Thoracic aorta (tissue), 2 donors: ENCODE measurements at regions not wholly inside any gene's neighbourhood (a gene's known extent, or its start where the extent isn't known, plus 50 kb on each side); places are given as distances from the start of the nearest gene placed in this dataset.

Source experiments
- ATAC-seq: fragments of 150-250 bp; one replicate; pipeline ENCODE4 v1.8.0; 2017; ENCODE audit warnings: low read depth; ENCODE audit not compliant: insufficient number of reproducible peaks, low FRiP score
- DNase-seq: peaks from one replicate; pipeline ENCODE4 v3.0.0-alpha.2; 2020; ENCODE audit warnings: low spot score
- H3K27ac ChIP-seq, 2 donors: fragments of 200-600 bp; sonication (generic); 1 replicate in 1 of 2; 2 replicates in 1 of 2; pipeline ENCODE4 v1.5.1; 2016; ENCODE audit warnings: mild to moderate bottlenecking in 2 of 2, moderate library complexity in 2 of 2
- H3K27me3 ChIP-seq: fragments of 200-600 bp; sonication (generic); replicated peaks from 2 replicates; pipeline ENCODE4 v1.6.0; 2016; ENCODE audit warnings: mild to moderate bottlenecking; ENCODE audit not compliant: insufficient read depth
- H3K36me3 ChIP-seq: fragments of 200-600 bp; sonication (generic); one replicate; pipeline ENCODE4 v1.5.1; 2016
- H3K4me1 ChIP-seq, 2 donors: fragments of 200-600 bp; sonication (generic); 1 replicate in 1 of 2; 2 replicates in 1 of 2; pipeline versions ENCODE4 v1.5.1 to v1.6.0; 2016; ENCODE audit warnings: low read depth in 2 of 2, mild to moderate bottlenecking in 1 of 2; ENCODE audit not compliant: control insufficient read depth in 1 of 2
- H3K4me3 ChIP-seq: fragments of 200-600 bp; sonication (generic); 2 replicates; pipeline ENCODE4 v1.5.1; 2016; ENCODE audit warnings: mild to moderate bottlenecking
- H3K9me3 ChIP-seq: fragments of 200-600 bp; sonication (generic); 2 replicates; pipeline ENCODE4 v1.5.1; 2016
- CTCF ChIP-seq: fragments of 200-600 bp; sonication (generic); IDR thresholded peaks from one replicate; pipeline ENCODE4 v1.5.1; 2019; ENCODE audit warnings: antibody characterized with exemption

- ATAC-seq (no peak), DNase-seq (no peak)
- no peak overlapping the region for H3K27ac ChIP-seq
- H3K36me3 ChIP-seq = no peaks in the 10 kb centered on the region
- no peaks in the 10 kb centered on the region for H3K9me3 ChIP-seq
- H3K4me3 ChIP-seq = no peak overlapping the region
- TF ChIP-seq CTCF = no peak
- H3K27me3 ChIP-seq = no peaks in the 10 kb centered on the region
- peaks cover 0 to 16% of the 10 kb centered on the region in 2 donors for H3K4me1 ChIP-seq
These were observed 160.0 kb downstream of the EFNB1 start for GRCh38 chrX:68988865-68989264.

GRCh38 chrX:68985135-68985755 lies 156.4 kb downstream of the EFNB1 start:
- no peaks in the 10 kb centered on the region for H3K9me3 ChIP-seq
- no peak overlapping the region for H3K4me3 ChIP-seq
- no peak for TF ChIP-seq CTCF
- DNase-seq (no peak), ATAC-seq (no peak)
- H3K36me3 ChIP-seq = no peaks in the 10 kb centered on the region
- H3K27ac ChIP-seq = no peak overlapping the region
- peaks cover 0 to 17% of the 10 kb centered on the region in 2 donors for H3K4me1 ChIP-seq
- no peaks in the 10 kb centered on the region for H3K27me3 ChIP-seq

DNA sequence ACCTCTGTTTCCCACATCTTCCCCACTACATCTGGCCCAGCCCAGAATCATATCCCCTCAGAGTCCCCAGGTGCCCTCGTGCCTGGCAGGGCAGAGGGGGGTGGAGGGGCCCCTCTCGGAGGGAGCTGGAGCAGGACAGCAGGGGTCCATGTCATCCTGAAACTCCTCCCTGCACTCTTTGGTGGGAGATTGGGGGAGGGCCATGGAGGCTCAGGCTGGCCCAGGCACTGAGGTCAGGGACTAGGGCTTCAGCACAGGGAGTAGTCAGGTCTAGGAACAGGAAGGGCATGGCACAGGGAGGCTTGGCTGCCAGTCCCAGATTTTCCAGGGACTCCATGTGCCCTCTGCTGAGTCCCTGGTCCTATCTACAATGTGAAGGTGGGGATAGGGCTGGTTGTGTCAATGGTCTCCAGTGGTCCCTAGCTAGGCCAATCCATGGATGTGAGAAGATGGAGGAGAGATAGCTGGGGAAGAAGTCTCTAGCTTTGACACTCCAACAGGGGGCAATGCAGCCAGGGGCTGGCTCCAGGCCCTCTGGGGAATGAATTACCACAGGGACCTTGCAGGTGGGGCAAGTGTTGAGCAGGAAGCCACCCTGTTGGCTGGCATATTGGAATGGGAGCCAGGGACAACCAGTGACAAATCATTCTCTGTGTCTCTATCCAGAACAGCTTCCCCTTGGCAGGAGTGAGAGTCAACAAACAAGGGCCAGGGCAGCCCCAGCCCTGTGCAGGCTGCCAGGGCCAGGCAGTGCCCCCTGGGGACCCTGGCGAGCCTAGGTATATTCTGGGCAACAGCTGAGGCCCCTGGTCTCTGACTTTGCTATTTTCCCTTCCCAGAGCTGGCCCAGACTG lies 154.4 kb downstream of the EFNB1 start:
- Histone ChIP-seq H3K4me1 (peaks cover 0 to 22% of the 10 kb centered on the region in 2 donors), H3K27me3 (no peaks in the 10 kb centered on the region), H3K27ac (no peak overlapping the region), H3K9me3 (no peaks in the 10 kb centered on the region), H3K36me3 (no peaks in the 10 kb centered on the region), H3K4me3 (no peak overlapping the region)
- TF ChIP-seq CTCF = no peak
- DNase-seq = no peak
- ATAC-seq = no peak

DNA sequence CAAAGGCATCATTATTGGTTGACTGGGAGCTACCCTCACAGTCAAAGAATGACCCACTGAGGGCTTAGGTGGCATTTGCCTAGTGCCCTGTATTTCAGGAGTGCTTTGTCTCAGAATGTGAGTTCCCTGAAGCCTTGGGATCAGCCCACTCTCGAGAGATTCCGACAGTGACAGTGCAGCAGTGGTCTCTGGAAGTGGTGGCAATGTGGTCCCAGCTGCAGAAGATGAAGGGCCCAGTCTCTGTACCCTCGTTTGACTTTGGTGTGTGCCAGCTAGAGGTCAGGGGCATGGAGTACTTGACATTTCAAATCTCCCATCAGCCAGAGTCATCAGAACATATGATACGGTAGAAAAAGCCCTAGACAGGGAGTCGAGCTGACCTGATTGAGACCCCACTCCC lies 153.7 kb downstream of the EFNB1 start:
- Histone ChIP-seq H3K36me3 (no peaks in the 10 kb centered on the region), H3K4me3 (no peak overlapping the region), H3K9me3 (no peaks in the 10 kb centered on the region), H3K27me3 (no peaks in the 10 kb centered on the region), H3K27ac (no peak overlapping the region), H3K4me1 (peaks cover 0 to 26% of the 10 kb centered on the region in 2 donors)
- DNase-seq = no peak
- no peak for ATAC-seq
- TF ChIP-seq CTCF = no peak

DNA sequence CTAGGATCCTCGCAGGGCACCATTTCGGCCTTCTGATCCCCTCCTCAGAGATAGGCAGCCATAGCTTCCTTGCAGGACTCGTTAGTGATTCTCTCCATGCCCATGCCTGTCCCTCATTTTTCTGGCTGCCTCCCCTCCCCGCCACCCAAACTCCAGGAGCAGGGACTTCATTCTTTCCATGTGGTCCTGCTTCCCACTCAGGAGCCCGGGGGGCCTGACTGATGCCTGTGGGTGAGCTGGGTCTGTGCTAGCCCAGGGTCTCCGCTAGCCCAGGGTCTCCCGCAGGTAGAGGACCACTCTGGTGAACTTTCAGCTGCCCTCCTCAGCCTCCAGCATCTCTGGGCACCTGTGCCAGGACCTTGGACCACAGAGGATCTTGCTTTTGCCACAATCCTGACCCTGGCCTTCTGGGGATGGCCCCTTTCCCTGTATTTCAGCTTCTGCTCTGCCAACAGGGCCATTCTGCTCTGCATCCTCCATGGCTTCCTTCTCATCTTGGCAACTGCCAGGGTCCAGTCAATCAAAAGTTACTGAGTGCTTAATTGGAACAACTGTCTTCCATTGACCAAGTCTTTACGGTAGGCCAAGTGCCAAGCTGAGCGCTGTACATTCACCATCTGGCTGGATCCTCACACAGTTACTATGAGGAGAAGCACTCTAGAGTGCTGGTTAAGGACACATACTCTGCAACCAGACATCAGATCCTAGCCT lies 152.2 kb downstream of the EFNB1 start:
- peaks cover 0 to 26% of the 10 kb centered on the region in 2 donors for H3K4me1 ChIP-seq
- ATAC-seq = no peak
- no peak overlapping the region for H3K4me3 ChIP-seq
- no peak for DNase-seq
- no peaks in the 10 kb centered on the region for H3K27me3 ChIP-seq
- TF ChIP-seq CTCF = no peak
- no peaks in the 10 kb centered on the region for H3K36me3 ChIP-seq
- no peaks in the 10 kb centered on the region for H3K9me3 ChIP-seq
- H3K27ac ChIP-seq = no peak overlapping the region
